ENCODE measurements at regions not wholly inside any gene's neighbourhood (a gene's known extent, or its start where the extent isn't known, plus 50 kb on each side); places are given as distances from the start of the nearest gene placed in this dataset.

DNA sequence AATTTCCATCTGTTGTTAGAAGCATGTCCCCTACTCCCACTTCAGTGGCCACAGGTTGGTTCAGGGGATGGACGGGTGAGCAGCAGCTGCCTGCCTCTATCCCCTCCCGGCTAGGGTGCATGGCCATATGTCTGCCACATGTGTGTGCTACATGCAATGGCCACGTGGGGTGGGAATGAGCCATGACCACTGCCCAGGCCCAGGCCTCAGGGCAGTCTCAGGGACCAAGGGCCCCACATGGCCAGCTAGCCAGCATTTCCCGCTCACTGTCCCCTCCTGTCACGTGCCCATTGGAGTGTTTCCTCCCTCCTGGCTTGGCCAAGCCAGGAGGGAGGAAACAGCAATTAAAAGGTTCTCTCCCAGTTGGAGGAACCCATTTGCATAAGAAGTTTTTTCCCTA lies 117.1 kb downstream of the KCNS3 start:
- Histone ChIP-seq H3K27ac (ENCODE audit: low read depth in 1 of 2, low read length in 1 of 2) (no peak overlapping the region), H3K9me3 (ENCODE audit: control insufficient read depth in 2 of 2, insufficient read depth in 1 of 2, low read length in 1 of 2) (peaks cover 0 to 4% of the 10 kb centered on the region in 2 donors), H3K27me3 (ENCODE audit: control insufficient read depth in 2 of 2, insufficient read depth in 1 of 2, low read length in 1 of 2) (no peaks in the 10 kb centered on the region), H3K4me3 (ENCODE audit: low read length in 2 of 2) (no peak overlapping the region), H3K36me3 (ENCODE audit: control insufficient read depth in 2 of 2, insufficient read depth in 2 of 2, low read length in 1 of 2) (no peaks in the 10 kb centered on the region), H3K4me1 (ENCODE audit: control insufficient read depth in 2 of 2, insufficient read depth in 2 of 2, low read length in 2 of 2) (no peaks in the 10 kb centered on the region)
- DNase-seq (ENCODE audit: low read depth in 6 of 9, low spot score in 9 of 9), result no peak
- 92% methylated on average over 5 of the region's 5 CpGs for WGBS

Measured in thymus (tissue), 11 donors.